ENCODE measurements at regions not wholly inside any gene's neighbourhood (a gene's known extent, or its start where the extent isn't known, plus 50 kb on each side); places are given as distances from the start of the nearest gene placed in this dataset.

GRCh38 chr12:74620921-74621320 is 83.3 kb downstream of the ATXN7L3B start:
- ChIA-PET CTCF (no interaction called here), SMC1A (ENCODE audit: uncharacterized antibody, unreplicated experiment) (no interaction called here), POLR2A (no interaction called here), RAD21 (ENCODE audit: unreplicated experiment) (no interaction called here)
- H3K4me1 ChIP-seq (ENCODE audit: control insufficient read depth, insufficient read depth, low read length): no peaks in the 10 kb centered on the region
- no peak overlapping the region for H2AFZ ChIP-seq (ENCODE audit: control insufficient read depth, low read depth, low read length)
- intact Hi-C loops (cut with micrococcal nuclease; ENCODE audit: unreplicated experiment) (no loop called here), in situ Hi-C loops (cut with MboI) (no loop called here)
- BruUV-seq (replicated peaks): no TSS peak
- H3K4me3 ChIP-seq: no peak overlapping the region
- no peak overlapping the region for H3K27ac ChIP-seq (ENCODE audit: control insufficient read depth, insufficient read depth)
- H3K36me3 ChIP-seq (ENCODE audit: control insufficient read depth in 2 of 2, insufficient read depth in 2 of 2, low read length in 1 of 2): no peaks in the 10 kb centered on the region
- no peak overlapping the region for H3K9ac ChIP-seq (ENCODE audit: control insufficient read depth, insufficient read depth, low read length)
- ATAC-seq (no peak), DNase-seq (ENCODE audit: low read depth, low spot score) (no peak), FAIRE-seq (no peak)
- H3K9me3 ChIP-seq (replicated peaks; ENCODE audit: control insufficient read depth, insufficient read depth, low read length): no peaks in the 10 kb centered on the region
- 0% methylated on average over 2 of the region's 2 CpGs for WGBS (ENCODE audit: insufficient coverage, insufficient replicate concordance, low lambda C conversion rate, missing lambda C conversion rate)
- H3K4me2 ChIP-seq (ENCODE audit: control insufficient read depth, insufficient read depth): no peak overlapping the region
- H4K20me1 ChIP-seq (ENCODE audit: control insufficient read depth, insufficient read depth): no peaks in the 10 kb centered on the region
- H3K27me3 ChIP-seq (replicated peaks in 1 of 2; ENCODE audit: control insufficient read depth in 2 of 2, insufficient read depth in 2 of 2, low read length in 1 of 2): no peaks in the 10 kb centered on the region
- H3K79me2 ChIP-seq (ENCODE audit: control insufficient read depth, insufficient read depth, low read length): no peaks in the 10 kb centered on the region
- TF ChIP-seq SMAD5 (IDR thresholded peaks at IDR 0.05; ENCODE audit: low read depth): no peak

DNA sequence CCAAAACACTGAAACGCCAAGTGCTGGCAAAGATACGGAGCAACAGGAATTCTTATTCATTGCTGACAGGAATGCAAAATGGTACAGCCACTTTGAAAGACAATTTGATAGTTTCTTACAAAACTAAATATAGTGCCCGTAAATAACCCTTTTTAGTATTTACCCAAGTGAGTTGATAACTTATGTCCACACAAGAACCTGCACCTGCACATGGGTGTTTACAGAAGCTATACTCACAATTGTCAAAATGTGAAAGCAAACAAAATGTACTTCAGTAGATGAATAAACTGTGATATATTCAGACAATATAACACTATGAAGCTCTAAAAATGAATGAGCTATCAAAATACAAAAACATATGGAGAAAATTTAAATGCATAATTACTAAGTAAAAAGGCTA is 86.6 kb downstream of the ATXN7L3B start:
- Histone ChIP-seq H3K9ac (ENCODE audit: control insufficient read depth, insufficient read depth, low read length) (no peak overlapping the region), H3K4me1 (ENCODE audit: control insufficient read depth, insufficient read depth, low read length) (no peaks in the 10 kb centered on the region), H3K27ac (ENCODE audit: control insufficient read depth, insufficient read depth) (no peak overlapping the region), H3K36me3 (ENCODE audit: control insufficient read depth in 2 of 2, insufficient read depth in 2 of 2, low read length in 1 of 2) (no peaks in the 10 kb centered on the region), H2AFZ (ENCODE audit: control insufficient read depth, low read depth, low read length) (no peak overlapping the region), H3K79me2 (ENCODE audit: control insufficient read depth, insufficient read depth, low read length) (no peaks in the 10 kb centered on the region), H4K20me1 (ENCODE audit: control insufficient read depth, insufficient read depth) (no peaks in the 10 kb centered on the region), H3K27me3 (replicated peaks in 1 of 2; ENCODE audit: control insufficient read depth in 2 of 2, insufficient read depth in 2 of 2, low read length in 1 of 2) (no peaks in the 10 kb centered on the region), H3K4me2 (ENCODE audit: control insufficient read depth, insufficient read depth) (no peak overlapping the region), H3K4me3 (no peak overlapping the region), H3K9me3 (replicated peaks; ENCODE audit: control insufficient read depth, insufficient read depth, low read length) (no peaks in the 10 kb centered on the region)
- ChIA-PET RAD21 (ENCODE audit: unreplicated experiment) (no interaction called here), SMC1A (ENCODE audit: uncharacterized antibody, unreplicated experiment) (no interaction called here), POLR2A (no interaction called here), CTCF (no interaction called here)
- in situ Hi-C loops (cut with MboI): no loop called here
- no TSS peak for BruUV-seq (replicated peaks)
- FAIRE-seq (no peak), DNase-seq (ENCODE audit: low read depth, low spot score) (no peak), ATAC-seq (no peak)
- intact Hi-C loops (cut with micrococcal nuclease; ENCODE audit: unreplicated experiment): no loop called here
- WGBS (ENCODE audit: insufficient coverage, insufficient replicate concordance, low lambda C conversion rate, missing lambda C conversion rate): 40% methylated on average over 3 of the region's 3 CpGs
- TF ChIP-seq NR2C2 (IDR thresholded peaks at IDR 0.05; ENCODE audit: borderline replicate concordance, control insufficient read depth, insufficient read length, low read depth) (no peak), SKIL (IDR thresholded peaks at IDR 0.05; ENCODE audit: low read depth, poor library complexity, severe bottlenecking) (no peak), RAD51 (IDR thresholded peaks at IDR 0.05) (no peak), TCF7 (IDR thresholded peaks at IDR 0.05; ENCODE audit: borderline replicate concordance) (no peak), SRF (IDR thresholded peaks at IDR 0.05; ENCODE audit: low read depth in 2 of 2, low read length in 2 of 2) (no peak), TAF1 (IDR thresholded peaks at IDR 0.05; ENCODE audit: borderline replicate concordance, low read depth, low read length) (no peak), PBX3 (IDR thresholded peaks at IDR 0.05; ENCODE audit: insufficient replicate concordance, low read depth, low read length) (no peak), SIN3A (IDR thresholded peaks at IDR 0.05; ENCODE audit: low read depth, low read length) (no peak)
- TF ChIP-seq, protein P1, sequence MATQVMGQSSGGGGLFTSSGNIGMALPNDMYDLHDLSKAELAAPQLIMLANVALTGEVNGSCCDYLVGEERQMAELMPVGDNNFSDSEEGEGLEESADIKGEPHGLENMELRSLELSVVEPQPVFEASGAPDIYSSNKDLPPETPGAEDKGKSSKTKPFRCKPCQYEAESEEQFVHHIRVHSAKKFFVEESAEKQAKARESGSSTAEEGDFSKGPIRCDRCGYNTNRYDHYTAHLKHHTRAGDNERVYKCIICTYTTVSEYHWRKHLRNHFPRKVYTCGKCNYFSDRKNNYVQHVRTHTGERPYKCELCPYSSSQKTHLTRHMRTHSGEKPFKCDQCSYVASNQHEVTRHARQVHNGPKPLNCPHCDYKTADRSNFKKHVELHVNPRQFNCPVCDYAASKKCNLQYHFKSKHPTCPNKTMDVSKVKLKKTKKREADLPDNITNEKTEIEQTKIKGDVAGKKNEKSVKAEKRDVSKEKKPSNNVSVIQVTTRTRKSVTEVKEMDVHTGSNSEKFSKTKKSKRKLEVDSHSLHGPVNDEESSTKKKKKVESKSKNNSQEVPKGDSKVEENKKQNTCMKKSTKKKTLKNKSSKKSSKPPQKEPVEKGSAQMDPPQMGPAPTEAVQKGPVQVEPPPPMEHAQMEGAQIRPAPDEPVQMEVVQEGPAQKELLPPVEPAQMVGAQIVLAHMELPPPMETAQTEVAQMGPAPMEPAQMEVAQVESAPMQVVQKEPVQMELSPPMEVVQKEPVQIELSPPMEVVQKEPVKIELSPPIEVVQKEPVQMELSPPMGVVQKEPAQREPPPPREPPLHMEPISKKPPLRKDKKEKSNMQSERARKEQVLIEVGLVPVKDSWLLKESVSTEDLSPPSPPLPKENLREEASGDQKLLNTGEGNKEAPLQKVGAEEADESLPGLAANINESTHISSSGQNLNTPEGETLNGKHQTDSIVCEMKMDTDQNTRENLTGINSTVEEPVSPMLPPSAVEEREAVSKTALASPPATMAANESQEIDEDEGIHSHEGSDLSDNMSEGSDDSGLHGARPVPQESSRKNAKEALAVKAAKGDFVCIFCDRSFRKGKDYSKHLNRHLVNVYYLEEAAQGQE (IDR thresholded peaks at IDR 0.05; ENCODE audit: low read depth, low read length): no peak
- TF ChIP-seq, protein P2, sequence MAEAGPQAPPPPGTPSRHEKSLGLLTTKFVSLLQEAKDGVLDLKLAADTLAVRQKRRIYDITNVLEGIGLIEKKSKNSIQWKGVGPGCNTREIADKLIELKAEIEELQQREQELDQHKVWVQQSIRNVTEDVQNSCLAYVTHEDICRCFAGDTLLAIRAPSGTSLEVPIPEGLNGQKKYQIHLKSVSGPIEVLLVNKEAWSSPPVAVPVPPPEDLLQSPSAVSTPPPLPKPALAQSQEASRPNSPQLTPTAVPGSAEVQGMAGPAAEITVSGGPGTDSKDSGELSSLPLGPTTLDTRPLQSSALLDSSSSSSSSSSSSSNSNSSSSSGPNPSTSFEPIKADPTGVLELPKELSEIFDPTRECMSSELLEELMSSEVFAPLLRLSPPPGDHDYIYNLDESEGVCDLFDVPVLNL (IDR thresholded peaks at IDR 0.05; ENCODE audit: low read depth, low read length): no peak
